Peyer's patch (tissue), 4 donors: ENCODE measurements at regions not wholly inside any gene's neighbourhood (a gene's known extent, or its start where the extent isn't known, plus 50 kb on each side); places are given as distances from the start of the nearest gene placed in this dataset.
"Not testable (repeated sequence)": the region's sequence is repeated elsewhere in the genome, so short reads cannot be mapped to it uniquely, and the experiment has no call there.

Source experiments
- DNase-seq, 3 donors: peaks; one replicate each; pipeline ENCODE4 v3.0.0-alpha.2; 2017 to 2019
- H3K27ac ChIP-seq, 4 donors: fragments of 200-600 bp; sonication (generic); one replicate each; pipeline ENCODE4 v1.5.1; 2016 to 2019
- H3K27me3 ChIP-seq, 2 donors: fragments of 200-600 bp; sonication (generic); one replicate each; pipeline ENCODE4 v1.5.1; 2019
- H3K36me3 ChIP-seq, 3 donors: fragments of 200-600 bp; sonication (generic); one replicate each; pipeline ENCODE4 v1.5.1; 2016 to 2019
- H3K4me1 ChIP-seq, 4 donors: fragments of 200-600 bp; sonication (generic); one replicate each; pipeline ENCODE4 v1.5.1; 2016 to 2019
- H3K4me3 ChIP-seq, 4 donors: fragments of 200-600 bp; sonication (generic); 1 replicate in 3 of 4; 2 replicates in 1 of 4; pipeline ENCODE4 v1.5.1; 2016 to 2019; ENCODE audit warnings: mild to moderate bottlenecking in 1 of 4
- H3K9me3 ChIP-seq, 4 donors: fragments of 200-600 bp; sonication (generic); one replicate each; pipeline ENCODE4 v1.5.1; 2016 to 2019; ENCODE audit warnings: mild to moderate bottlenecking in 1 of 4
- CTCF ChIP-seq, 6 experiments: fragments of 450-650 bp in 4 of 6; fragments of 200-600 bp in 2 of 6; sonication (generic) in 1 of 6; IDR thresholded peaks; one replicate each; pipeline ENCODE4 v1.5.1; 2017 to 2019; ENCODE audit warnings: antibody characterized with exemption in 6 of 6, mild to moderate bottlenecking in 3 of 6, moderate library complexity in 1 of 6
- POLR2A ChIP-seq, 2 donors: fragments of 450-650 bp; IDR thresholded peaks; one replicate each; pipeline ENCODE4 v1.5.1; 2017; ENCODE audit warnings: antibody characterized with exemption in 2 of 2, mild to moderate bottlenecking in 2 of 2, moderate library complexity in 2 of 2

- TF ChIP-seq CTCF (IDR thresholded peaks at IDR 0.05), result peak in 2 of 6 experiments; percentile 17 to 27
- DNase-seq, result peak; percentile 45 to 85 (median 82)
- H3K4me3 ChIP-seq, result peak overlapping the region; percentile 21 to 46 (median 40)
- not testable (repeated sequence) for H3K9me3 ChIP-seq, H3K4me1 ChIP-seq, H3K36me3 ChIP-seq, H3K27me3 ChIP-seq
- H3K27ac ChIP-seq, result peak overlapping the region in 1 of 4 donors; percentile 5
These were observed 85.7 kb upstream of the CCDC180 start for GRCh38 chr9:97221478-97222355.

GRCh38 chr9:97220894-97221477 is 86.5 kb upstream of the CCDC180 start:
- no peaks in the 10 kb centered on the region for H3K36me3 ChIP-seq
- no peak for DNase-seq
- no peaks in the 10 kb centered on the region for H3K27me3 ChIP-seq
- H3K4me3 ChIP-seq, result peak overlapping the region; percentile 21 to 46 (median 40)
- H3K4me1 ChIP-seq, result peaks cover 0 to 9% (median 6%) of the 10 kb centered on the region in 4 donors
- TF ChIP-seq CTCF (IDR thresholded peaks at IDR 0.05) (no peak), POLR2A (IDR thresholded peaks at IDR 0.05) (no peak)
- H3K27ac ChIP-seq, result no peak overlapping the region
- no peaks in the 10 kb centered on the region for H3K9me3 ChIP-seq

GRCh38 chr9:97220396-97220795 is 87.1 kb upstream of the CCDC180 start:
- not testable (repeated sequence) for H3K27ac ChIP-seq, H3K27me3 ChIP-seq

GRCh38 chr9:97219443-97220140 is 87.9 kb upstream of the CCDC180 start:
- not testable (repeated sequence) for H3K36me3 ChIP-seq, DNase-seq, H3K27me3 ChIP-seq, H3K27ac ChIP-seq, H3K9me3 ChIP-seq, H3K4me3 ChIP-seq, H3K4me1 ChIP-seq

More at GRCh38 chr9:97220396-97220795, 87.1 kb upstream of the CCDC180 start:
- not testable (repeated sequence) for H3K4me3 ChIP-seq, DNase-seq, H3K36me3 ChIP-seq, H3K9me3 ChIP-seq, H3K4me1 ChIP-seq

GRCh38 chr9:97215127-97215526 is 92.3 kb upstream of the CCDC180 start:
- not testable (repeated sequence) for H3K36me3 ChIP-seq, H3K4me1 ChIP-seq, H3K27ac ChIP-seq, DNase-seq, H3K9me3 ChIP-seq, H3K4me3 ChIP-seq, H3K27me3 ChIP-seq

GRCh38 chr9:97214556-97214955 is 92.9 kb upstream of the CCDC180 start:
- not testable (repeated sequence) for H3K4me1 ChIP-seq, H3K4me3 ChIP-seq, H3K36me3 ChIP-seq, DNase-seq, H3K27me3 ChIP-seq, H3K27ac ChIP-seq, H3K9me3 ChIP-seq

- not testable (repeated sequence) for H3K27me3 ChIP-seq, H3K9me3 ChIP-seq, H3K27ac ChIP-seq, DNase-seq, H3K4me1 ChIP-seq, H3K4me3 ChIP-seq, H3K36me3 ChIP-seq
These were observed 107.8 kb upstream of the CCDC180 start for GRCh38 chr9:97199683-97200082.

GRCh38 chr9:97193767-97194166 is 113.7 kb upstream of the CCDC180 start:
- not testable (repeated sequence) for H3K36me3 ChIP-seq, H3K27me3 ChIP-seq, DNase-seq, H3K27ac ChIP-seq, H3K4me3 ChIP-seq, H3K9me3 ChIP-seq, H3K4me1 ChIP-seq
